Stimulated activated naive CD8-positive, alpha-beta T cell treated with anti-CD3 and anti-CD28 coated beads, Interleukin-15, amount 100 ng/mL, for 72 hours (primary cell): ENCODE measurements at regions not wholly inside any gene's neighbourhood (a gene's known extent, or its start where the extent isn't known, plus 50 kb on each side); places are given as distances from the start of the nearest gene placed in this dataset.
"Not testable (repeated sequence)": the region's sequence is repeated elsewhere in the genome, so short reads cannot be mapped to it uniquely, and the experiment has no call there.

Experiments used
- ATAC-seq: fragments of 150-1000 bp; cut with Tn5 transposase; 2 replicates; pipeline ENCODE4 v1.10.0; 2021; ENCODE audit warnings: mild to moderate bottlenecking, moderate library complexity
- DNase-seq, 2 donors: peaks; one replicate each; pipeline ENCODE4 v3.0.0; 2021 to 2022
- H3K27ac Mint-ChIP-seq, 2 donors: one replicate each; pipeline ENCODE4 v1.8.0; 2022; ENCODE audit warnings: mild to moderate bottlenecking in 2 of 2, mixed read lengths in 2 of 2, moderate library complexity in 2 of 2
- H3K27me3 Mint-ChIP-seq: one replicate; pipeline ENCODE4 v1.8.0; 2022; ENCODE audit warnings: mixed read lengths
- H3K4me1 Mint-ChIP-seq: one replicate; pipeline ENCODE4 v1.8.0; 2022; ENCODE audit warnings: mild to moderate bottlenecking, mixed read lengths
- H3K4me3 Mint-ChIP-seq, 2 donors: one replicate each; pipeline ENCODE4 v1.8.0; 2022; ENCODE audit warnings: mild to moderate bottlenecking in 2 of 2, mixed read lengths in 2 of 2, moderate library complexity in 1 of 2
- H3K9me3 Mint-ChIP-seq, 2 donors: one replicate each; pipeline ENCODE4 v1.8.0; 2022; ENCODE audit warnings: mixed read lengths in 2 of 2

GRCh38 chr13:64090311-64090710 is 2674.7 kb upstream of the PCDH20 start:
- H3K4me1 Mint-ChIP-seq, result no peaks in the 10 kb centered on the region
- H3K4me3 Mint-ChIP-seq, result no peak overlapping the region
- no peak for ATAC-seq
- H3K27me3 Mint-ChIP-seq, result no peaks in the 10 kb centered on the region
- peaks cover 22 to 29% of the 10 kb centered on the region in 2 donors for H3K9me3 Mint-ChIP-seq
- no peak for DNase-seq
- H3K27ac Mint-ChIP-seq, result no peak overlapping the region

GRCh38 chr13:64088491-64088890 is 2672.8 kb upstream of the PCDH20 start:
- H3K27me3 Mint-ChIP-seq, result no peaks in the 10 kb centered on the region
- H3K27ac Mint-ChIP-seq, result no peak overlapping the region
- no peak overlapping the region for H3K4me3 Mint-ChIP-seq
- ATAC-seq, result no peak
- H3K4me1 Mint-ChIP-seq, result no peaks in the 10 kb centered on the region
- DNase-seq, result no peak
- peaks cover 16 to 25% of the 10 kb centered on the region in 2 donors for H3K9me3 Mint-ChIP-seq

DNA sequence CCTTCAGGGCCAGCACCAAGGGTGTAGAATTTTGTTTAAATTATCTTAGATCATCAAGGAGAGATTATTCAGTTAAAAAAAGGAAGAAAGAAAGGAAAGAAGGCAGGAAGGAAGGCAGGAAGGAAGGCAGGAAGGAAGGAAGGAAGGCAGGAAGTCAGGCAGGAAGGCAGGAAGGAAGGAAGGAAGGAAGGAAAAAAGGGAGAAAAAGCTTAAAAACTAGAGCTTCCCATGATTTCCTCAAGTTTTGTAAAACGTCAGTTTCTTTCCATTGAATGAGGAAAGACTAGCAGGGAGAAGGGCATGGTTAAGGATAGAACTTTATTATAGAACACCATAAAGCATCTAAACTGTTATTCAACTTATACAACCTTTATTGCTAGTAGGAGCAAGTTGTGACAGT is 2672.0 kb upstream of the PCDH20 start:
- Mint-ChIP-seq H3K27ac (peak overlapping the region in 1 of 2 donors; percentile 46), H3K27me3 (no peaks in the 10 kb centered on the region), H3K4me3 (no peak overlapping the region), H3K4me1 (no peaks in the 10 kb centered on the region), H3K9me3 (peaks cover 16 to 25% of the 10 kb centered on the region in 2 donors)
- DNase-seq (no peak), ATAC-seq (no peak)

DNA sequence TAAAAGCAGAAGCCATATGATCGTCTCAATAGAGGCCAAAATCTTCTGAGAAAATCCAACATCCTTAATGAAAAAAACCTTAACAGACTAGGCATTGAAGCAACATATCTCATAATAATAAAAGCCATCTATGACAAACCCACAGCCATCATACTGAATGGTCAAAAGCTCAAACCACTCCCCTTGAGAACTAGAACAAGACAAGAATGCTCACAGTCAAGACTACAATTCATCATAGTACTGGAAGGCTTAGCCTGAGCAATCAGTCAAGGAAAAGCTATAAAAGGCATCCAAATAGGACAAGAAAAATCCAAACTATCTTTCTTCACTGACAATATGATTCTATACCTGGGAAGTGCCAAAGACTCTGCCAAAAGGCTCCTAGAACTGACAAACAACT is 2668.2 kb upstream of the PCDH20 start:
- Mint-ChIP-seq H3K9me3 (peaks cover 12 to 18% of the 10 kb centered on the region in 2 donors), H3K4me3 (no peak overlapping the region), H3K4me1 (no peaks in the 10 kb centered on the region), H3K27ac (no peak overlapping the region), H3K27me3 (no peaks in the 10 kb centered on the region)
- no peak for ATAC-seq
- no peak for DNase-seq

DNA sequence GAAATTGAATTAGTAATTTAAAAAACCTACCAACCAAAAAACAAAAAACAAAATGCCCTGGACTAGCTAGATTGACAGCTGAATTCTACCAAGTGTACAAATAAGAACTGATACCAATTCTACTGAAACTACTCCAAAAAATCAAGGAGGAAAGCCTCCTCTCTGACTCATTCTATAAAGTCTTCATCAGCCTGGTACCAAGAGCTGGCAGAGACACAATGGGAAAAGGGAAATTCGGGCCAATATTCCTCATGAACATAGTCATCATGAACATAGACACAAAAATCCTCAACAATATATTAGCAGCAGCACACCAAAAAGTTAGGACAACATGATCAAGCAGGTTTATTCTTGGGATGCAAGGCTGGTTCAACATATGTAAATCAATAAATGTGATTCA is 2667.7 kb upstream of the PCDH20 start:
- Mint-ChIP-seq H3K27ac (no peak overlapping the region), H3K9me3 (peaks cover 12 to 18% of the 10 kb centered on the region in 2 donors), H3K27me3 (no peaks in the 10 kb centered on the region), H3K4me1 (no peaks in the 10 kb centered on the region), H3K4me3 (no peak overlapping the region)
- ATAC-seq (no peak), DNase-seq (no peak)

GRCh38 chr13:64078480-64078936 is 2662.9 kb upstream of the PCDH20 start:
- no peaks in the 10 kb centered on the region for H3K9me3 Mint-ChIP-seq
- no peak overlapping the region for H3K4me3 Mint-ChIP-seq
- H3K27me3 Mint-ChIP-seq, result no peaks in the 10 kb centered on the region
- no peaks in the 10 kb centered on the region for H3K4me1 Mint-ChIP-seq
- no peak for DNase-seq
- no peak overlapping the region for H3K27ac Mint-ChIP-seq
- ATAC-seq, result no peak

GRCh38 chr13:64078025-64078424 is 2662.4 kb upstream of the PCDH20 start:
- no peak overlapping the region for H3K4me3 Mint-ChIP-seq
- H3K27ac Mint-ChIP-seq, result no peak overlapping the region
- ATAC-seq, result no peak
- H3K27me3 Mint-ChIP-seq, result no peaks in the 10 kb centered on the region
- no peaks in the 10 kb centered on the region for H3K4me1 Mint-ChIP-seq
- no peaks in the 10 kb centered on the region for H3K9me3 Mint-ChIP-seq
- no peak for DNase-seq

GRCh38 chr13:64077132-64077835 is 2661.6 kb upstream of the PCDH20 start:
- not testable (repeated sequence) for H3K27ac Mint-ChIP-seq, H3K9me3 Mint-ChIP-seq, H3K27me3 Mint-ChIP-seq, ATAC-seq, H3K4me3 Mint-ChIP-seq, DNase-seq, H3K4me1 Mint-ChIP-seq

DNA sequence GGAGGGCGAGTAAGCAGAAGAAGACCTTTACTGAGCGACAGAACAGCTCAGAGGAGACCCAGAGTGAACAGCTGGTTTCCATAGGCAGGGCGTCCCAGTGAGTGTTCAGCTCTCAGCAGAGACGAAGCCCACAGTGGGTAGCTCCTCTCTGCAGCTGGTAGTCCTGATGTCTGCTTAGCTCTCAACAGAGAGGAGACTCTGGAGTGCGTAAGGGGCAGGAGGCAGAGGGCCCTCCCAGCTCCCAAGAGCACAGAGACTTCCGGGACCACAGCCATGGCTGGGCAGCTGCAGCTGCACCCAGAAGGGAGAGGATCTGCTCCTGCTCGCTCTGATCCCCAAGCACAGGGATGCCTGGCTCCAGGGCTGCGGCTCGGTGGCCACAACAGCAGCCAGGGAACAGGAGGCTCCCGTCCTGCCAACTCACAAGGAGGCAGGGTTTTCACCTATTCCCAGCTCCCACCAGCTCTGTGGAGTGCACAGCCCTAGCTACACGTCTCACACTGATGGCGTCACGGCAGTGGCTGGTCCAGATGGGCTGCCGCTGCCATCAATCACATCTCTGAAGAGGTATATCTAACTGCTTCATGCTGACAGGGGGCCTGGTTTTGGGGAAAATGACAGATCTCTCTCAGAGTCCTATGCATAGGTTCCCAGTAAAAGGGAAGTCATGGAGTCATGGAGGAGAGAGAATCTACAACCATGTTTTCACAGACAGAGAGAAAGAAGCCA is 2660.1 kb upstream of the PCDH20 start:
- no peak overlapping the region for H3K27ac Mint-ChIP-seq
- H3K27me3 Mint-ChIP-seq, result no peaks in the 10 kb centered on the region
- peak; percentile 45 for ATAC-seq
- no peaks in the 10 kb centered on the region for H3K9me3 Mint-ChIP-seq
- no peak for DNase-seq
- no peak overlapping the region for H3K4me3 Mint-ChIP-seq
- no peaks in the 10 kb centered on the region for H3K4me1 Mint-ChIP-seq

- no peak overlapping the region for H3K4me3 Mint-ChIP-seq
- DNase-seq, result no peak
- no peaks in the 10 kb centered on the region for H3K9me3 Mint-ChIP-seq
Observed at GRCh38 chr13:64074971-64075474, 2659.4 kb upstream of the PCDH20 start.

GRCh38 chr13:64073203-64073602 is 2657.6 kb upstream of the PCDH20 start:
- Mint-ChIP-seq H3K27ac (no peak overlapping the region), H3K4me3 (no peak overlapping the region), H3K4me1 (no peaks in the 10 kb centered on the region), H3K9me3 (no peaks in the 10 kb centered on the region), H3K27me3 (no peaks in the 10 kb centered on the region)
- no peak for DNase-seq
- no peak for ATAC-seq

More at GRCh38 chr13:64074971-64075474, 2659.4 kb upstream of the PCDH20 start:
- Mint-ChIP-seq H3K4me1 (no peaks in the 10 kb centered on the region), H3K27ac (no peak overlapping the region), H3K27me3 (no peaks in the 10 kb centered on the region)
- ATAC-seq, result no peak

- Mint-ChIP-seq H3K4me3 (no peak overlapping the region), H3K27me3 (no peaks in the 10 kb centered on the region), H3K27ac (no peak overlapping the region), H3K4me1 (no peaks in the 10 kb centered on the region), H3K9me3 (no peaks in the 10 kb centered on the region)
- DNase-seq (no peak), ATAC-seq (no peak)
Observed at GRCh38 chr13:64071352-64071751, 2655.7 kb upstream of the PCDH20 start.

GRCh38 chr13:64069892-64070291 is 2654.2 kb upstream of the PCDH20 start:
- DNase-seq, result no peak
- Mint-ChIP-seq H3K9me3 (no peaks in the 10 kb centered on the region), H3K4me3 (no peak overlapping the region), H3K27me3 (no peaks in the 10 kb centered on the region), H3K4me1 (no peaks in the 10 kb centered on the region), H3K27ac (no peak overlapping the region)
- ATAC-seq, result no peak

GRCh38 chr13:64066711-64067110 is 2651.1 kb upstream of the PCDH20 start:
- no peaks in the 10 kb centered on the region for H3K9me3 Mint-ChIP-seq
- H3K27me3 Mint-ChIP-seq, result no peaks in the 10 kb centered on the region
- no peaks in the 10 kb centered on the region for H3K4me1 Mint-ChIP-seq
- DNase-seq, result no peak
- ATAC-seq, result no peak
- no peak overlapping the region for H3K27ac Mint-ChIP-seq
- H3K4me3 Mint-ChIP-seq, result no peak overlapping the region

- H3K27ac Mint-ChIP-seq, result no peak overlapping the region
- DNase-seq, result no peak
- H3K4me3 Mint-ChIP-seq, result no peak overlapping the region
- no peaks in the 10 kb centered on the region for H3K27me3 Mint-ChIP-seq
- no peak for ATAC-seq
- peaks cover 12 to 13% of the 10 kb centered on the region in 2 donors for H3K9me3 Mint-ChIP-seq
- no peaks in the 10 kb centered on the region for H3K4me1 Mint-ChIP-seq
Observed at GRCh38 chr13:64061649-64062048, 2646.0 kb upstream of the PCDH20 start.

GRCh38 chr13:64057372-64058020 is 2641.8 kb upstream of the PCDH20 start:
- H3K4me3 Mint-ChIP-seq, result no peak overlapping the region
- no peak for ATAC-seq
- no peak for DNase-seq
- no peaks in the 10 kb centered on the region for H3K4me1 Mint-ChIP-seq
- H3K27me3 Mint-ChIP-seq, result no peaks in the 10 kb centered on the region
- H3K9me3 Mint-ChIP-seq, result peaks cover 12 to 13% of the 10 kb centered on the region in 2 donors
- H3K27ac Mint-ChIP-seq, result no peak overlapping the region
